ENCODE measurements at regions not wholly inside any gene's neighbourhood (a gene's known extent, or its start where the extent isn't known, plus 50 kb on each side); places are given as distances from the start of the nearest gene placed in this dataset.

GRCh38 chr14:105971593-105972500, 445.5 kb downstream of the TMEM121 start:
- no peak for TF ChIP-seq CTCF (IDR thresholded peaks at IDR 0.05)
- no peak for TF ChIP-seq EZH2 (IDR thresholded peaks at IDR 0.05; ENCODE audit: borderline replicate concordance, insufficient read depth, low read depth, low read length, poor library complexity, severe bottlenecking)
